Activated B cell treated with CpG ODN at 0.5 μM for 24 hours (primary cell): ENCODE measurements at regions not wholly inside any gene's neighbourhood (a gene's known extent, or its start where the extent isn't known, plus 50 kb on each side); places are given as distances from the start of the nearest gene placed in this dataset.

ENCODE experiments used
- ATAC-seq: fragments of 200-7000 bp; cut with Tn5 transposase; one replicate; pipeline ENCODE4 v1.10.0; 2021; ENCODE audit warnings: low read depth, mild to moderate bottlenecking, moderate library complexity
- CTCF ChIA-PET: fragments of 350-600 bp; sonication (Branson Sonifier 250); formaldehyde crosslinking; loops from one replicate; lab custom pipeline; 2021; ENCODE audit warnings: antibody characterized with exemption; lab: Charles Lee
- POLR2A ChIA-PET: fragments of 350-600 bp; sonication (Branson Sonifier 250); formaldehyde crosslinking; loops from one replicate; lab custom pipeline; 2021; ENCODE audit warnings: antibody characterized with exemption; lab: Charles Lee
- DNase-seq: peaks from one replicate; pipeline ENCODE4 v3.0.0; 2022
- H3K27ac Mint-ChIP-seq: one replicate; pipeline ENCODE4 v1.8.0; 2020; ENCODE audit warnings: mixed read lengths
- H3K27me3 Mint-ChIP-seq: one replicate; pipeline ENCODE4 v1.8.0; 2021; ENCODE audit warnings: mixed read lengths
- H3K36me3 Mint-ChIP-seq: one replicate; pipeline ENCODE4 v1.8.0; 2021; ENCODE audit warnings: low read depth, mixed read lengths
- H3K4me1 Mint-ChIP-seq: one replicate; pipeline ENCODE4 v1.8.0; 2021; ENCODE audit warnings: mixed read lengths
- H3K4me3 Mint-ChIP-seq: one replicate; pipeline ENCODE4 v1.8.0; 2020; ENCODE audit warnings: mild to moderate bottlenecking, mixed read lengths
- H3K9me3 Mint-ChIP-seq: one replicate; pipeline ENCODE4 v1.8.0; 2020; ENCODE audit warnings: mixed read lengths
- CTCF ChIP-seq: fragments of 200-600 bp; IDR thresholded peaks from one replicate; pipeline ENCODE4 v1.8.0; 2022; ENCODE audit warnings: antibody characterized with exemption, mild to moderate bottlenecking
- intact Hi-C: fragments of 100-400 bp; cut with micrococcal nuclease; formaldehyde crosslinking; loops from one replicate; pipeline ENCODE4 v1.15.1; 2024

GRCh38 chr14:39880965-39881364 lies 448.7 kb upstream of the FBXO33 start:
- TF ChIP-seq CTCF = no peak
- intact Hi-C loops = no loop called here
- Mint-ChIP-seq H3K4me3 (no peak overlapping the region), H3K36me3 (no peaks in the 10 kb centered on the region), H3K27me3 (no peaks in the 10 kb centered on the region), H3K27ac (no peak overlapping the region), H3K4me1 (no peaks in the 10 kb centered on the region), H3K9me3 (no peaks in the 10 kb centered on the region)
- DNase-seq (no peak), ATAC-seq (no peak)
- ChIA-PET CTCF (no interaction called here), POLR2A (no interaction called here)

- no peak overlapping the region for H3K4me3 Mint-ChIP-seq
- CTCF ChIA-PET = no interaction called here
- H3K27me3 Mint-ChIP-seq = no peaks in the 10 kb centered on the region
- POLR2A ChIA-PET = no interaction called here
- no peaks in the 10 kb centered on the region for H3K9me3 Mint-ChIP-seq
- intact Hi-C loops = no loop called here
- TF ChIP-seq CTCF = no peak
- no peaks in the 10 kb centered on the region for H3K36me3 Mint-ChIP-seq
- H3K27ac Mint-ChIP-seq = no peak overlapping the region
- DNase-seq (no peak), ATAC-seq (no peak)
- H3K4me1 Mint-ChIP-seq = no peaks in the 10 kb centered on the region
These were observed 448.0 kb upstream of the FBXO33 start for GRCh38 chr14:39880106-39880695.

- TF ChIP-seq CTCF = no peak
- no peaks in the 10 kb centered on the region for H3K27me3 Mint-ChIP-seq
- H3K9me3 Mint-ChIP-seq = no peaks in the 10 kb centered on the region
- no peak overlapping the region for H3K4me3 Mint-ChIP-seq
- intact Hi-C loops = no loop called here
- no peaks in the 10 kb centered on the region for H3K4me1 Mint-ChIP-seq
- no peak overlapping the region for H3K27ac Mint-ChIP-seq
- ATAC-seq (no peak), DNase-seq (no peak)
- H3K36me3 Mint-ChIP-seq = no peaks in the 10 kb centered on the region
- ChIA-PET CTCF (no interaction called here), POLR2A (no interaction called here)
These were observed 445.5 kb upstream of the FBXO33 start for GRCh38 chr14:39877577-39878190.

- DNase-seq = no peak
- TF ChIP-seq CTCF = no peak
- Mint-ChIP-seq H3K27ac (no peak overlapping the region), H3K27me3 (no peaks in the 10 kb centered on the region), H3K36me3 (no peaks in the 10 kb centered on the region), H3K9me3 (no peaks in the 10 kb centered on the region), H3K4me3 (no peak overlapping the region), H3K4me1 (no peaks in the 10 kb centered on the region)
- CTCF ChIA-PET = no interaction called here
- intact Hi-C loops = no loop called here
- POLR2A ChIA-PET = no interaction called here
- ATAC-seq = no peak
These were observed 444.7 kb upstream of the FBXO33 start for GRCh38 chr14:39876916-39877315.

GRCh38 chr14:39875028-39875427 lies 442.8 kb upstream of the FBXO33 start:
- no peak overlapping the region for H3K27ac Mint-ChIP-seq
- peaks cover 2% of the 10 kb centered on the region for H3K9me3 Mint-ChIP-seq
- POLR2A ChIA-PET = no interaction called here
- H3K4me3 Mint-ChIP-seq = no peak overlapping the region
- no peak for TF ChIP-seq CTCF
- DNase-seq (no peak), ATAC-seq (no peak)
- H3K27me3 Mint-ChIP-seq = no peaks in the 10 kb centered on the region
- no peaks in the 10 kb centered on the region for H3K4me1 Mint-ChIP-seq
- intact Hi-C loops = no loop called here
- no peaks in the 10 kb centered on the region for H3K36me3 Mint-ChIP-seq
- CTCF ChIA-PET = no interaction called here
